GF-D8 (cell line): ENCODE measurements at regions not wholly inside any gene's neighbourhood (a gene's known extent, or its start where the extent isn't known, plus 50 kb on each side); places are given as distances from the start of the nearest gene placed in this dataset.
"Not testable (repeated sequence)": the region's sequence is repeated elsewhere in the genome, so short reads cannot be mapped to it uniquely, and the experiment has no call there.

Experiments used
- DNase-seq: peaks from one replicate; lab custom pipeline; 2025; lab: John Stamatoyannopoulos, UW

GRCh38 chr3:3334491-3334890, 155.0 kb upstream of the CRBN start:
- DNase-seq: no peak

- DNase-seq: no peak
Observed at GRCh38 chr3:3333571-3333970, 154.1 kb upstream of the CRBN start.

GRCh38 chr3:3316521-3316920, 137.0 kb upstream of the CRBN start:
- DNase-seq: no peak

- DNase-seq: no peak
Observed at GRCh38 chr3:3315846-3316245, 136.4 kb upstream of the CRBN start.

- DNase-seq: no peak
Observed at GRCh38 chr3:3309887-3310286, 130.4 kb upstream of the CRBN start.

- DNase-seq: no peak
Observed at GRCh38 chr3:3308809-3309208, 129.3 kb upstream of the CRBN start.

- no peak for DNase-seq
Observed at GRCh38 chr3:3307491-3307890, 128.0 kb upstream of the CRBN start.

- no peak for DNase-seq
Observed at GRCh38 chr3:3305841-3306240, 126.3 kb upstream of the CRBN start.

- DNase-seq: no peak
Observed at GRCh38 chr3:3305084-3305483, 125.6 kb upstream of the CRBN start.

- no peak for DNase-seq
Observed at GRCh38 chr3:3303636-3304035, 124.1 kb upstream of the CRBN start.

GRCh38 chr3:3302964-3303363, 123.5 kb upstream of the CRBN start:
- DNase-seq: no peak

- DNase-seq: no peak
Observed at GRCh38 chr3:3301476-3301875, 122.0 kb upstream of the CRBN start.

GRCh38 chr3:3296979-3297381, 117.5 kb upstream of the CRBN start:
- no peak for DNase-seq

- no peak for DNase-seq
Observed at GRCh38 chr3:3295586-3295985, 116.1 kb upstream of the CRBN start.

- not testable (repeated sequence) for DNase-seq
Observed at GRCh38 chr3:3291756-3292283, 112.3 kb upstream of the CRBN start.

GRCh38 chr3:3288255-3288654, 108.8 kb upstream of the CRBN start:
- no peak for DNase-seq

GRCh38 chr3:3286014-3286413, 106.5 kb upstream of the CRBN start:
- DNase-seq: no peak

- DNase-seq: no peak
Observed at GRCh38 chr3:3281024-3281423, 101.5 kb upstream of the CRBN start.

GRCh38 chr3:3280396-3280795, 100.9 kb upstream of the CRBN start:
- no peak for DNase-seq

GRCh38 chr3:3278073-3278472, 98.6 kb upstream of the CRBN start:
- no peak for DNase-seq

- no peak for DNase-seq
Observed at GRCh38 chr3:3276630-3277029, 97.1 kb upstream of the CRBN start.

- no peak for DNase-seq
Observed at GRCh38 chr3:3264796-3265195, 85.3 kb upstream of the CRBN start.

GRCh38 chr3:3260870-3261269, 81.4 kb upstream of the CRBN start:
- DNase-seq: no peak

GRCh38 chr3:3259181-3259580, 79.7 kb upstream of the CRBN start:
- DNase-seq: no peak

GRCh38 chr3:3258281-3258680, 78.8 kb upstream of the CRBN start:
- DNase-seq: no peak
